Left lung (tissue), 4 donors: ENCODE measurements at regions not wholly inside any gene's neighbourhood (a gene's known extent, or its start where the extent isn't known, plus 50 kb on each side); places are given as distances from the start of the nearest gene placed in this dataset.

ENCODE experiments used
- ATAC-seq: fragments of 200-7000 bp; cut with Tn5 transposase; one replicate; pipeline ENCODE4 v1.9.1; 2020; ENCODE audit warnings: moderate library complexity
- DNase-seq, 4 donors: peaks; one replicate each; pipeline ENCODE4 v3.0.0-alpha.2; 2013 to 2020
- H3K27ac ChIP-seq, 2 donors: fragments of 200-600 bp; sonication (generic) in 1 of 2; one replicate each; pipeline versions ENCODE4 v1.5.0 to v1.8.0; 2020 to 2021
- H3K27me3 ChIP-seq, 2 donors: fragments of 200-600 bp; sonication (generic) in 1 of 2; one replicate each; pipeline versions ENCODE4 v1.5.0 to v1.8.0; 2020 to 2021
- H3K36me3 ChIP-seq, 2 donors: fragments of 200-600 bp; sonication (generic) in 1 of 2; one replicate each; pipeline versions ENCODE4 v1.5.0 to v1.8.0; 2020 to 2021
- H3K4me1 ChIP-seq, 2 donors: fragments of 200-600 bp; one replicate each; pipeline ENCODE4 v1.8.0; 2021
- H3K4me3 ChIP-seq, 2 donors: fragments of 200-600 bp; sonication (generic) in 1 of 2; one replicate each; pipeline versions ENCODE4 v1.5.0 to v1.8.0; 2020 to 2021; ENCODE audit warnings: mild to moderate bottlenecking in 1 of 2
- H3K9me3 ChIP-seq, 2 donors: fragments of 200-600 bp; sonication (generic) in 1 of 2; one replicate each; pipeline versions ENCODE4 v1.5.0 to v1.8.0; 2020 to 2021
- CTCF ChIP-seq, 2 donors: fragments of 200-600 bp; sonication (generic) in 1 of 2; IDR thresholded peaks; one replicate each; pipeline versions ENCODE4 v1.5.0 to v1.8.0; 2021; ENCODE audit warnings: antibody characterized with exemption in 2 of 2
- intact Hi-C, 2 donors: fragments of 100-400 bp; cut with DNase I; formaldehyde crosslinking; loops; one replicate each; pipeline versions ENCODE4 v1.11.2 to v1.14.2; 2022
- donor health status: DM: no; HTN: yes; CAD: no.
- donor health status: DM: no; HTN: no; CAD: no.

- Histone ChIP-seq H3K4me1 (no peaks in the 10 kb centered on the region), H3K4me3 (no peak overlapping the region), H3K9me3 (peaks cover 0 to 2% of the 10 kb centered on the region in 2 donors), H3K27ac (no peak overlapping the region), H3K27me3 (no peaks in the 10 kb centered on the region), H3K36me3 (no peaks in the 10 kb centered on the region)
- intact Hi-C loops = no loop called here
- ATAC-seq = no peak
- TF ChIP-seq CTCF (IDR thresholded peaks at IDR 0.05) = no peak
- DNase-seq = no peak
Observed at GRCh38 chr1:73783352-73783751, 414.6 kb downstream of the LRRIQ3 start.

GRCh38 chr1:73782901-73783300 is 415.1 kb downstream of the LRRIQ3 start:
- Histone ChIP-seq H3K36me3 (no peaks in the 10 kb centered on the region), H3K27ac (no peak overlapping the region), H3K4me3 (no peak overlapping the region), H3K27me3 (no peaks in the 10 kb centered on the region), H3K4me1 (no peaks in the 10 kb centered on the region), H3K9me3 (peaks cover 0 to 2% of the 10 kb centered on the region in 2 donors)
- DNase-seq (no peak), ATAC-seq (no peak)
- TF ChIP-seq CTCF (IDR thresholded peaks at IDR 0.05) = no peak
- intact Hi-C loops = no loop called here

- intact Hi-C loops = no loop called here
- DNase-seq (no peak), ATAC-seq (no peak)
- H3K9me3 ChIP-seq = no peaks in the 10 kb centered on the region
- H3K27me3 ChIP-seq = no peaks in the 10 kb centered on the region
- H3K4me1 ChIP-seq = no peaks in the 10 kb centered on the region
- no peak overlapping the region for H3K27ac ChIP-seq
- H3K4me3 ChIP-seq = no peak overlapping the region
- TF ChIP-seq CTCF (IDR thresholded peaks at IDR 0.05) = no peak
- H3K36me3 ChIP-seq = no peaks in the 10 kb centered on the region
Observed at GRCh38 chr1:73781251-73781650, 416.7 kb downstream of the LRRIQ3 start.

GRCh38 chr1:73778471-73778870 is 419.5 kb downstream of the LRRIQ3 start:
- DNase-seq (no peak), ATAC-seq (no peak)
- no peak for TF ChIP-seq CTCF (IDR thresholded peaks at IDR 0.05)
- H3K9me3 ChIP-seq = no peaks in the 10 kb centered on the region
- no peak overlapping the region for H3K4me3 ChIP-seq
- H3K36me3 ChIP-seq = no peaks in the 10 kb centered on the region
- H3K27me3 ChIP-seq = no peaks in the 10 kb centered on the region
- no peaks in the 10 kb centered on the region for H3K4me1 ChIP-seq
- H3K27ac ChIP-seq = no peak overlapping the region
- intact Hi-C loops = no loop called here

GRCh38 chr1:73775896-73776295 is 422.1 kb downstream of the LRRIQ3 start:
- intact Hi-C loops = no loop called here
- no peak for ATAC-seq
- TF ChIP-seq CTCF (IDR thresholded peaks at IDR 0.05) = no peak
- no peak overlapping the region for H3K4me3 ChIP-seq
- no peaks in the 10 kb centered on the region for H3K27me3 ChIP-seq
- H3K27ac ChIP-seq = no peak overlapping the region
- no peaks in the 10 kb centered on the region for H3K36me3 ChIP-seq
- no peak for DNase-seq
- peaks cover 0 to 7% of the 10 kb centered on the region in 2 donors for H3K9me3 ChIP-seq
- H3K4me1 ChIP-seq = no peaks in the 10 kb centered on the region
